HG02885 (cell line): ENCODE measurements at regions not wholly inside any gene's neighbourhood (a gene's known extent, or its start where the extent isn't known, plus 50 kb on each side); places are given as distances from the start of the nearest gene placed in this dataset.
"Not testable (repeated sequence)": the region's sequence is repeated elsewhere in the genome, so short reads cannot be mapped to it uniquely, and the experiment has no call there.

Experiments used
- ATAC-seq: cut with Tn5 transposase; IDR thresholded peaks from one replicate; pipeline ENCODE4 v1.9.1; 2021; ENCODE audit warnings: mild to moderate bottlenecking; ENCODE audit not compliant: unreplicated experiment, poor library complexity

DNA sequence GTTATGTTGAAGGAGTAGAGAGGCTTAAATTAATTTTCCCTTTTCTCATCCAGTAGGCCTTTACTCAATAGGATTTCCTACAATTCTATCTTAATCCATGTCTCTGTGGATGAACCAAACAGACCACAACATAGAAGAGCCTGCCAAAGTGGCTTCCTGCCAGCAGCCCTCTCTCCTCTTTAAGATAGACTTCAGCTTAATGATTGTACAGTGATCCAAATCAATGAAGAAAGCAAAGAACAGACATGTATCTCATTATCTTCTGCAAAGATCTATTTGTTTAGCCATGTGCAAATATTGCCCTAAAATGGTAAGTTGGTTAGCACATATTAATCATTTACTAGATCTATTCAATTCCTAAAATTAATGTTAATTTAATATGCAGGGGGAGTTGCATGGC, 979.6 kb downstream of the LTN1 start:
- ATAC-seq, result not testable (repeated sequence)

GRCh38 chr21:28011970-28012369, 980.7 kb downstream of the LTN1 start:
- not testable (repeated sequence) for ATAC-seq

DNA sequence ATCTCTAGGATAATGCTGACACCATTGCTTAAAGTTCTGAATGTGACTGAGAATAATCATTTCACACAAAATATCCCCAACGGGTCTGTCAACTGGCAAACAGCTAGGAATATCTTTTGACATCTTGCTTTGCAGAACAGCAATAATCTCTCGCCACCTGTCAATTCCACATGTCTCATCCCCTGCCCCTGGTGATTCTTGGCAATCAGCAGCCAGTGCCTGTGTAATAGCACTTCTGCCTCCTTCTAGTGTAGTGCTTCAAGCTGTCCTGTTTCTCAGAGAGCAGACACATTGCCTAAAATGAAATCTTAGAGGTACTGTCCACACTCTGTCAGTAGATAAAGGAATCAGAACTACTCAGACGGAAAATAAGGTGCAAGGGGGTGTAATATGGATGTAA, 984.4 kb downstream of the LTN1 start:
- not testable (repeated sequence) for ATAC-seq

GRCh38 chr21:28003627-28004026, 989.0 kb downstream of the LTN1 start:
- not testable (repeated sequence) for ATAC-seq

- not testable (repeated sequence) for ATAC-seq
Measured at GRCh38 chr21:27996906-27997305, 995.8 kb downstream of the LTN1 start.

DNA sequence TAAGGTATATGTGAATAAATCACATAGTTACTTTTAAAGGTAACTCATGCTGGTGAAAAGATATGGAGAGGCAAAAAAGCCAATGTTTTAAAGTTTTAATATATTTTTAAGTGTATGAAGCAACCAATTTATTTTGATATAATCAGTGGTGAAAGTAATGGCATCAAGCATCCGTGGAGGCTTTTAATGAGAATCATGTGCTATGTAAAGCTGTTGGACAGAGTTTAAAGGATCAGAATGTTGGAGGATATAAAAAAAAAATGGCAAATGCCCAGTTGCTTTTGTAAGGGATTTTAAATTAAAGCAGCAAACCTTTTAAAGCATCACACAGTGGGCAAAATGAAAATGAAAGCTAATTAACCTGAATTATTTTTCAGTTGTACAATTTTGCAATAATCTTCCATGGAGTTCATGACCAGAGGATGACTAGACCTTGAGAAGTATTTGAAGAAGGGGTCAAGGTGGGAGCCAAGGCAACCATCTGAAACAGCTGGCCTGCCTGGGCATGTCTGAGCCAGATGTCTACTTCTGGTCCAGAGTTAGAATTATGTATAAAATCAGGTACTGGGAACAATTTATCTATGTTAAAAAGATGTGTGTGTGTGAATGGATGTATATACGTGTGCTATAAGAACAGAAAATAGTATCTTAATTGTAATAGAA, 1007.9 kb downstream of the LTN1 start:
- ATAC-seq, result not testable (repeated sequence)

GRCh38 chr21:27979446-27979845, 1012.6 kb upstream of the ADAMTS5 start:
- ATAC-seq, result not testable (repeated sequence)

GRCh38 chr21:27975514-27975913, 1008.6 kb upstream of the ADAMTS5 start:
- ATAC-seq, result no peak

GRCh38 chr21:27974152-27974551, 1007.3 kb upstream of the ADAMTS5 start:
- not testable (repeated sequence) for ATAC-seq

GRCh38 chr21:27968240-27968639, 1001.4 kb upstream of the ADAMTS5 start:
- not testable (repeated sequence) for ATAC-seq

DNA sequence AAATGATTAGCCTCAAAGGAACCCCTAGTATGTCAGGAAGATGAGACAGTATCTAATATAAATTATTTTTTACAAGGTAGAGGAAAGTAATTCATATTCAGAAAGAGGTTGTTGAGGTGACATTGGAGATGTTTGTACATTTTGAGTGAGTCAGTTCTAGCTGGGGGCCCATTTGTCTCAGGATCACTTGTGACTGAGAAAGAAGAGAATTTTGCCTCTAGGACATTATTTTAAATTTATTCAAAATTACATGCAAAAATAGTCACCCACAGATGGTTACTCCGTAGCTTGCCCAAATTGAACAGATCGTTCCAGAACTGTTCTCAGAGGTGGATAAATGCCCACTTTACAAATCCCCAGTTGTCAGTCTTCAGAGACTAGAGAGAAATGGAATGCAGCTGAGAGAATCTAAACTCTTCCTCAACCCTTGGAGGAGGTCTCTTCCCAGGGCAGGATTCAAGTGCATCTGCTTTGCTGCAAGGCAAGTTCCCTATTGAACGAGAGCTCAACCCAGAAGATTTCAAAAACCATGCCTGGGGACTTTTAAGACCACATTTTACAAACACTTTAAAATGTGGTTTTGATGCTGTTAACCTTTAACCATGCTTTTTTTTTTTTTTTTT, 987.8 kb upstream of the ADAMTS5 start:
- ATAC-seq, result no peak

GRCh38 chr21:27953340-27954045, 986.6 kb upstream of the ADAMTS5 start:
- ATAC-seq, result no peak

DNA sequence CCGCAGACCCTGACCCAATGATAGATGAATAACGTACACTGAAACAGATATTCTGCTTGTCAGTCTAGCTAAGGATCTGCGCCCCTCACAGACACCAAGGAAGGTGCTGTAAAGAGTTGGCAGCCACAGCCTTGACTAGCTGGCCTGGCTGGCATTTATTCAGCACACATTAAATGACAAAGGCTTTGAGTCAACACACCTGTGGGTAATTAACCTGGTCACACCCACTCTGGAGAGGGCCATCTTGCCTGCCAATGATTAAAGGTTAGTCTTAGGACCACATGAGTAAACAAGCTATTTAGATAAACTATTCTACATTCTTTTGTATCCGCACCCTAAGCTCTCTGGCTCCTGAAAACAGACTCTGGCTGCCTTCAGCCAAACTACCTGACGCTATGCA, 982.2 kb upstream of the ADAMTS5 start:
- not testable (repeated sequence) for ATAC-seq

GRCh38 chr21:27930108-27930767, 963.4 kb upstream of the ADAMTS5 start:
- ATAC-seq, result not testable (repeated sequence)

GRCh38 chr21:27929179-27929578, 962.3 kb upstream of the ADAMTS5 start:
- ATAC-seq, result not testable (repeated sequence)

- ATAC-seq, result not testable (repeated sequence)
Measured at GRCh38 chr21:27928534-27929115, 961.7 kb upstream of the ADAMTS5 start.

- ATAC-seq, result not testable (repeated sequence)
Measured at GRCh38 chr21:27921421-27921820, 954.5 kb upstream of the ADAMTS5 start.

- ATAC-seq, result not testable (repeated sequence)
Measured at GRCh38 chr21:27917966-27918365, 951.1 kb upstream of the ADAMTS5 start.

- ATAC-seq, result not testable (repeated sequence)
Measured at GRCh38 chr21:27916326-27916725, 949.4 kb upstream of the ADAMTS5 start.

GRCh38 chr21:27912133-27912532, 945.2 kb upstream of the ADAMTS5 start:
- not testable (repeated sequence) for ATAC-seq
